ENCODE measurements at regions not wholly inside any gene's neighbourhood (a gene's known extent, or its start where the extent isn't known, plus 50 kb on each side); places are given as distances from the start of the nearest gene placed in this dataset.
A peak's percentile ranks its signal among the peaks of the same experiment; 100 is the strongest.
"Not testable (repeated sequence)": the region's sequence is repeated elsewhere in the genome, so short reads cannot be mapped to it uniquely, and the experiment has no call there.

DNA sequence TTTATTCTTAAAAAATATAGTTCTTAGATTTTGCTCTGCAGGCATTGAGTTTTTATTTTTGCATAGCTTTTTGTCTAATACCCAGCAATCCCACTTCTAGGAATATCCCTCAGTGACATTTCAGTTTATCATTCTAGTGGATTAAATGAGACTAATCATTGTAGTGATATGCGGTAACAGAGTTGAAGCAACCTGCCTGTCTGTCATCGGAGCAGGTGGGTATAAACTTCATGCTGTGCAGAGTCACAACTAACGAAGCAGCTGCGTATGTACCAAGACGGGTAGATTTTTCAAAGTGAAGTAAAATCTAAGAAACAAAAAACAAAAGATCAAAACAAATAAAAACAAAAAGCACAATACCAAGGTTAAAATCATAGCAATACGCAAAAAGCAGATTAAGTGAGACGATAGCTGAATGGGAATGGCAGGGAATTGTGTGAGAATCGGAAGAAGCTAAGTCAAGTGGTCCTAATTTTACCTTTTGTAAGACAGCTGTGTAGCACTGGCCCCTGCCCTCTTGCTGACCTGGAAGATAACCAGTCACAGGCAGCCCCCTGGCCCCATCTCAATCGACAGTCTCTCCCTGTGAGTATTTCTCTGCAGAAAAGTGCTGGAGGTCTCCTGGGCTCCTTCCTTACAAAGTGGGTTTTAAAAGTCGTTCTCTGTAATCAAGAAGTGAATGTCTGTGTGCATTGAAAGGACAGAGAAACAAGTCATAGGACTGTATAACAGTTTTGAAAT is 169.2 kb downstream of the OR2B2 start:
- DNase-seq (ENCODE audit: low read depth in 2 of 2) = no peak

- not testable (repeated sequence) for DNase-seq (ENCODE audit: low read depth in 2 of 2)
These were observed 172.3 kb downstream of the OR2B2 start for GRCh38 chr6:27739902-27740301.

- no peak for DNase-seq (ENCODE audit: low read depth in 2 of 2)
These were observed 175.5 kb downstream of the OR2B2 start for GRCh38 chr6:27736686-27737085.

GRCh38 chr6:27728442-27728841 is 183.8 kb downstream of the OR2B2 start:
- DNase-seq (ENCODE audit: low read depth in 2 of 2) = no peak

DNA sequence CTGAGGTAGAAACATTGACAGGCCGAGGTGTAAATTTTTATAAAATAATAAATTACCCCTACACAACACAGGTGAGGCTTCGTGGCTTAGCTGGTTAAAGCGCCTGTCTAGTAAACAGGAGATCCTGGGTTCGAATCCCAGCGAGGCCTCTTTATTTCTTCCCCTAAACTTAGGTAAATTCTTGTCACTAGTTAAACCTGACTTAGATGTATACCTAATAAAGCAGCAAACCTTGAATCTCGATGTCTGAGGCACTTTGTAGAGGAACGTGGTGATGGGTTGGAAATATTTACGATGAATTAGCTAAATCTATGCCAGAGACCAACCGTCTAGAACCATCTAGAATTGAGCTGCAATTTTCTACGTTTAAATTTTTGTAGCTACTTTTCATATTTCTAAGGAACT is 185.6 kb downstream of the OR2B2 start:
- no peak for DNase-seq (ENCODE audit: low read depth in 2 of 2)

DNA sequence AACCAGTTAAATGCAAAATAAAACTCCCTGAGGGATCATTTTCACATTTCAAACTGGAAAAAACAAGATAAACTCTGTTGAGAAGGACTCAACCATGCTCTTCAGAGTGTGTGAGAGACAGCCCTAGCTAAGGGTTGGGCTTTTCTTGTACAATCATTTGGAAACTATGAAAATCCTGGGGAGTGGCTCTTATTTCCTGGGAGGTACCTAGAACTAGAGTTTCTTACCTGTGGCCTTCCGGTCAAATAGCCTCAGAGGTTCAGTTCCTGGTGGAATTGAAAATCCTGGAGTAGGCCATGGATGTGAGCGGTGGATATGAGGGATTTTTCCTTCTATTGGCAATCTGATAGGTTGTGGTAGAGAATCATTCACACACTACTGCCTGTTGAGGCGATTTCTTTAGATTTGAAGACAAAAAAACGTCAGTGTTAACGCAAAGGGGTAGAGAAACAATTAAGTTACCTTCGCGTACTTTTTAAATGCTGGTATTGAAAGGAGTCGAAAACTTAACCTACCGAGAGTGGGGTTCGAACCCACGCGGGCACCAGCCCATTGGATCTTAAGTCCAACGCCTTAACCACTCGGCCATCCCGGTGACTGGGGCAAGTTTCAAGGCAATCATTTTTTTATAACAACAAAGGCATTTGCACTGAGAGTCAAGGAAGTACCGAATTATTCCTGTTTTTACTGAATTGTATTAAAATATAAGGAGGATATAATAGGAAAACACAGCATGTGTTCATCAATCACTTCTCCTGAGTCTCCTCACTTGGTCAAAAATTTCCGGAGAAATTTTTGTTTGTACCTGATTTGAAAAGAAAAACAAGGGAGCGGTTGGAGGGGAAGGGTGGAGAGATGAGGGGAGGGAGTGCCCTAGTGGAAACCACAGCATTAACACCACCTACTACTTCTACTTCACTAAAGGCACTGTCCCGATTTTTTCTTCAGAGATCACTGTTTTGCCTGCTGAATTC is 191.3 kb downstream of the OR2B2 start:
- DNase-seq (ENCODE audit: low read depth in 2 of 2) = no peak

DNA sequence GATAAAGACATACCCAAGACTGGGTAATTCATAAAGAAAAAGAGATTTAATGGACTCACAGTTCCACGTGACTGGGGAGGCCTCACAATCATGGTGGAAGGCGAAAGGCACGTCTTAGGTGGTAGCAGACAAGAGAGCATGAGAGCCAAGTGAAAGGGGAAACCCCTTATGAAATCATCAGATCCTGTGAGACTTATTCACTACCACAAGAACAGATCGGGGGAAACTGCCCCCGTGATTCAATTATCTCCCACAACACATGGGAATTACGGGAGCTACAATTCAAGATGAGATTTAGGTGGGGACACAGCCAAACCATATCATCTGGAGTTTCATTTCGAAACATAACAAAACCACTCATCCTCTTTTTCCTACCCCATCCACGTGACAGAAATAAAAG is 193.2 kb downstream of the OR2B2 start:
- DNase-seq (ENCODE audit: low read depth in 2 of 2) = not testable (repeated sequence)

DNA sequence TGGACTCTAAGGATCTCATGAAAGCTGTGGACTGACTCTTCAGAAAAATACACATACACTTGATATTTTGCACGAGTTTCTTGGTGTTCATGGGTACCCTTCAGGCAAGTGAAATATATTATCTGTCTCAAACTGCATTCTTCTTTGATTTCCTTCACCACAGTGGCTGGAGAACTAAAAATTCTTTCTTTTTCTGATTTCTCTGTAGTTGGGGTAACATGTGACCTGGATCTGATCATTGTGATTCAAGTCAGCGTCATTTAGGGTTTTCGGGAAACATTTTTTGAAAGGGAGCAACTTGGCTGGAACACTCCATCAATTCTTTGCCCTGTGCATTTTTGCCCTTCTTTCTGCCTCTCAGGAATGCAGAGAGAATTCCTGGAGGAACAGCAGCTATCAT is 205.8 kb downstream of the OR2B2 start:
- DNase-seq (ENCODE audit: low read depth in 2 of 2) = no peak

DNA sequence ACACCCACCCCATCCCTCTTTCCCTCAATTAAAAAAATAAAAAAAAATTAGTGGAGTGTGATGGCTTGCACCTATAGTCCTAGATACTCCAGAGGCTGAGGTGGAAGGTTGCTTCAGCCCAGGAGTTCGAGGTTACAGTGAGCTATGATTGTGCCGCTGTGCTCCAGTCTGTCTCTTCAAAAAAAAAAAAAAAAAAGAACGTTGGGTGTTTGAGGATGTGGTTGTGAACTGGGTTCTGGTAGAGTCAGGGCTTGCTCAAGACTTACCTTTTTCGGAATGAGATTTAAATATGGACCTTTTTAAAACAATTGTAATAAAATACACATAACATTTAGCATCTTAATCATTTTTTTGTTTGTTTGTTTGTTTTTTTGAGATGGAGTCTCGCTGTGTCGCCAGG is 211.9 kb downstream of the OR2B2 start:
- no peak for DNase-seq (ENCODE audit: low read depth in 2 of 2)

GRCh38 chr6:27694547-27694874 is 217.7 kb downstream of the OR2B2 start:
- DNase-seq (ENCODE audit: low read depth in 2 of 2) = no peak

DNA sequence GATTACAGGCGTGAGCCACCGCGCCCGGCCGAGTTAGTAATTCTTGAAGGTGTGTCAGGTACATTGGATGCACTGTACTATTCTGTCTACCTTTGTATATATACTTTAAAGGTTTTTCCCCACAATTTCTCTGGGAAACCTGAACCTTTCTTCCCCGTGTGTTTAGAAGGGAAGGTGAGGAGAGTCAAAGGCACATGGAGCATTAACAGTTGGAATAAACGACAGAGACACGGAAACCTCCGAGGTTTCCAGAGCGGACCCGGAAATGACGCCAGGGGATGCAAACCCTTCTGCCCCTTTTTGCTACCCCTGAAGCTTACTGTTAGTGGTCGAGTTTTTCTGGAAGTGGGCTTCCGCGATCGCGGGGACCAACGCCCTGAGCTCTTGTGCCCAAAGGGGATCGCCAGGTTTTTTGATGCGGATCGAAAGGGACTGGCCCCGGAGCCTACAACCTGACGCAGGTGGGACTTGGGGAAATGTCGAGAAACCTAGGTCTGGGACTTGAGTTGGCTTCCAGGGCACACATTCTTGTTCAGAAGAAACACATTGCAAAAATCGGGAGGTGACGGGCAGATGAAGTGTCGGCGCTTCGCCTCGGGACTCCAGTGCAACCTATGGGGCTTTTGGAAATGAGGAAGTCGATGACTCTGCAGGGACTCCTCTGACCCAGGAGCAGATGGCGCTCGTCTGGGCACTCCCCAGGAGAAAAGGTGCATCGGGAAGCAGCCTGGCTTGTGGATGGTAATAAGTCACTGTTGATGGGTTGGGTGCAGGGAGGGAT is 218.2 kb downstream of the OR2B2 start:
- peak in 1 of 2 donors; percentile 23 for DNase-seq (ENCODE audit: low read depth in 2 of 2)

- DNase-seq (ENCODE audit: low read depth in 2 of 2) = not testable (repeated sequence)
These were observed 219.2 kb upstream of the ZNF184 start for GRCh38 chr6:27692133-27692532.

GRCh38 chr6:27688014-27688586 is 215.2 kb upstream of the ZNF184 start:
- DNase-seq (ENCODE audit: low read depth in 2 of 2) = peak; percentile 76 to 86

- DNase-seq (ENCODE audit: low read depth in 2 of 2) = peak; percentile 58 to 71
These were observed 214.5 kb upstream of the ZNF184 start for GRCh38 chr6:27687154-27688013.

- DNase-seq (ENCODE audit: low read depth in 2 of 2) = no peak
These were observed 212.4 kb upstream of the ZNF184 start for GRCh38 chr6:27685279-27685678.

- DNase-seq (ENCODE audit: low read depth in 2 of 2) = peak in 1 of 2 donors; percentile 40
These were observed 211.6 kb upstream of the ZNF184 start for GRCh38 chr6:27684264-27685211.

DNA sequence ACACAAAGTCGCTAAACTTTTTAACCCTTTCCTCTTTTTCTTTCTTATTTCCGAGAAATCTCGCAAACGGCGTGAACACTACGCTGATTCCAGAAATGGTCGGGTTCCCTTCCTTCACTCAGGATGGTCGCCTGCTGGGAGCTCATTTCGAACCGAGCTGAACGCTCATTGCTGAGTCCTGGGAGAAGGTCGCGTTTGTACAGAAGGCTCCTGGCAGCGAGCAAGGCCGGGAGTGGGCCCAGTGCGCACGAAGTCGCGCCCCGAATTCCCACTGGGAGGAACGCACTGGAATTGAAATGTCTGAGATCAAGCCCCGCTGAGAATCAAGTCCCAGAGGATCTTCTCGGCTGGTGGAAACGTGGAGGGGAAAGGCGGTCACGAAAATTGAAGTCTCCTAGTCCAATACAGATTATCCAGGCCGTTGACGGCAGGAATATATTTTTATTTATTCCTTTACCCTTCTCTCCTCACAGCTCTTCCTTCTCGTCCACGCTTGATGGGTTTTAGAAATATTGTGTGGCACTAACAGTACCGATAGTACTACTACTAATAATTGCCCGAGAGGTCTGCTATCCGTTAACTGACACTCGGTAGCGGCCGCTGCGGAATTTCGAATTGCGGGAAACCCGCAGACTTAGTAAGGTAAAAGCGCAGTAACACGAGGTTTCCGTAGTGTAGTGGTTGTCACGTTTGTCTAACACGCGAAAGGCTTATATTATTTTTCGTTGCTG is 207.2 kb upstream of the ZNF184 start:
- no peak for DNase-seq (ENCODE audit: low read depth in 2 of 2)

- no peak for DNase-seq (ENCODE audit: low read depth in 2 of 2)
These were observed 206.5 kb upstream of the ZNF184 start for GRCh38 chr6:27679308-27679963.

Measured in stimulated activated CD4-positive, alpha-beta T cell treated with anti-CD3 and anti-CD28 coated beads, Interleukin-1b, Interleukin-23, amount 100 ng/mL, for 4 hours (primary cell).